D721Med (cell line): ENCODE measurements at regions not wholly inside any gene's neighbourhood (a gene's known extent, or its start where the extent isn't known, plus 50 kb on each side); places are given as distances from the start of the nearest gene placed in this dataset.

Experiments
- DNase-seq: peaks from one replicate; pipeline ENCODE4 v3.0.0; 2011; ENCODE audit warnings: low spot score; ENCODE audit not compliant: insufficient read length
- FAIRE-seq: peaks from 2 replicates; lab custom pipeline; 2011; peaks lifted over from hg19 to GRCh38; lab: Jason Lieb, UNC
- TF ChIP-seq, protein P1 (sequence below): IDR thresholded peaks from 2 replicates; pipeline ENCODE4 v1.5.1; 2012; ENCODE audit warnings: mild to moderate bottlenecking, control low read depth; ENCODE audit not compliant: insufficient read depth; ENCODE audit errors: missing control alignments

DNA sequence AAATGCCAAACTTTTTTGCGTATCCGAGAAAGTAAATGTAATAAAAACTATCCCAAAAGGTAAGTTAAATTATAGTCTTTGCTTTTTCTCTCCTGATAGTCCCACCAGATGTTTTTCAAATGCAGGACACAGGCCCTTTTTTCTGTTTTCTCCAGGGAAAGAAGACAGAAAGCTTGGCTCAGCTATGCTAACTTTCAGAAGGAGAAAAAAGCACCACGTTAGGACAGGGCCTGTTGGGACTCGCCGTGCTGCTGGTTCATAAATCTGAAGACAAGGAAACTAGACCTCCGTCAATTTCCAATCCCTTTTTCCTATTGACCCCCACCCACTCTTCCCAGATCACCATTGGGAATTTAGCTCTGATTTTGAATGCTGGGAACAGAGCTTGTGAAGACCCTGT, 220.9 kb upstream of the SFRP2 start:
- no peak for DNase-seq
- TF ChIP-seq, protein P1, sequence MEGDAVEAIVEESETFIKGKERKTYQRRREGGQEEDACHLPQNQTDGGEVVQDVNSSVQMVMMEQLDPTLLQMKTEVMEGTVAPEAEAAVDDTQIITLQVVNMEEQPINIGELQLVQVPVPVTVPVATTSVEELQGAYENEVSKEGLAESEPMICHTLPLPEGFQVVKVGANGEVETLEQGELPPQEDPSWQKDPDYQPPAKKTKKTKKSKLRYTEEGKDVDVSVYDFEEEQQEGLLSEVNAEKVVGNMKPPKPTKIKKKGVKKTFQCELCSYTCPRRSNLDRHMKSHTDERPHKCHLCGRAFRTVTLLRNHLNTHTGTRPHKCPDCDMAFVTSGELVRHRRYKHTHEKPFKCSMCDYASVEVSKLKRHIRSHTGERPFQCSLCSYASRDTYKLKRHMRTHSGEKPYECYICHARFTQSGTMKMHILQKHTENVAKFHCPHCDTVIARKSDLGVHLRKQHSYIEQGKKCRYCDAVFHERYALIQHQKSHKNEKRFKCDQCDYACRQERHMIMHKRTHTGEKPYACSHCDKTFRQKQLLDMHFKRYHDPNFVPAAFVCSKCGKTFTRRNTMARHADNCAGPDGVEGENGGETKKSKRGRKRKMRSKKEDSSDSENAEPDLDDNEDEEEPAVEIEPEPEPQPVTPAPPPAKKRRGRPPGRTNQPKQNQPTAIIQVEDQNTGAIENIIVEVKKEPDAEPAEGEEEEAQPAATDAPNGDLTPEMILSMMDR: no peak
- no peak for FAIRE-seq

DNA sequence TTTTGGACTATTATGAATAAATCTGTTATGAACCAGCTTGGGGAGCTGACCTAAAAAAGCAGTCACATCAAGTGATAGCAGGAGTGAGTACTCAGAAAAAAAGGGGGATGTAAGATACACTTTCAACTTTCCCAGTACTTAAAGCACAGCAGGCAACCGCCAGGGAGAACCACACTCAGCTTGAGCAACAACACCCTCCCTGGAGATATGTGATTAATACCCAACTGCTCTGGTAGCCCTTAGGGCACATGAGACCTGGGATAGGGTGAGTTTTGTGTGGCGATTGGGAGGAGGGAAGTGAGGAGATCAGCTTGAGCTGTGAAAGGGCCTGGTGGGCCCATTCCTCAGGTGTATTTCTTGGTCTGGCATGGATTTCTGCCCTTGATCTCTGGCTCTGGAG, 220.3 kb upstream of the SFRP2 start:
- DNase-seq (no peak), FAIRE-seq (no peak)
- TF ChIP-seq, protein P1: no peak

DNA sequence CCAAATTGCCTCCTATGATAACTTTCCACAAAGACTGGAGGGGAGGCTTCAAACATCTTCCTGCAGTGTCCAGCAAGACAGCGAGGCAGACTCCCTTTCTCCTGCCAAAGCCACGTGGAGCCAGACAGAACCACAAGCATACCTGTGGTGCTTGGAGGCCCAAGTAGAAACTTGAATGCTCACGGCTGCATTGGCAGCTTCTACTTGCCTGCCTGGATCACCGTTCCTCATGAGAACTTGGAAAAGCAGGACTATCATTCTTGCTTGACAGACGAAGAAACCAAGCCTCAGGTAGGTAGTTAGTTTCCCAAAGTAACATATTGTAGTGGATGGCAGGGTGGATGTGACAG, 216.3 kb upstream of the SFRP2 start:
- FAIRE-seq (no peak), DNase-seq (no peak)
- TF ChIP-seq, protein P1: no peak

DNA sequence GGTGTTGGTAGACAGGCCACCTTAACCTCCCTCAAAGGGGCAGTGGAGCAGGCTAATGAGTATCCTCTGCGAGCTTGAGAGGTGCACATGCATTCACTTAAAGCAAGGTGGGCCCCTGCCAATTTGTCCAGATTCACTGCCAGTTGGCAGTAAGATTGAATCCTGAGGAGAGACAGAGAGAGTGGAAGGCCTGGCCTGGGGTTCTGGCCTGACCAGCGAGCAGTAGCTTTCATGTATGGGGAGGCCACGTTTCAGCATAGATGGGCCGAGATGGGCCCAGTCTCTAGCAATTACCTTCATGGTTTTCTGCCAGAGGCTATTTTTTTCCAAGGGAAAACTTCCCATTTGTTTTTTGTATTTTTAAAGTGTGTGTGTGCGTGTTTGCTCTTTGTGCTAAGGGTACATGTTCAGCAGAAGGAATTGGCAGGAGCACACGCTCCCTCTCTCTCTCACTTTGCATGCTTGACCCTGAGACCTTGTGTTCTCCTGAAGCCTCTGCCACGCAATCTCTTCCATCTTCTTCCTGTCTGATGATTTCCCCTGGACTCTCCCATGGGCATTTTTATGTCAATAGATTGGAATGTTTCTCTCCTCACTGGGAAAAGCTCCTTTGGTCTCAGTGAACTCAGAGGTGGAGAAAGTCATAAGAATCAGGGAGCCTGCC, 215.8 kb upstream of the SFRP2 start:
- TF ChIP-seq, protein P1: no peak
- FAIRE-seq (no peak), DNase-seq (no peak)

DNA sequence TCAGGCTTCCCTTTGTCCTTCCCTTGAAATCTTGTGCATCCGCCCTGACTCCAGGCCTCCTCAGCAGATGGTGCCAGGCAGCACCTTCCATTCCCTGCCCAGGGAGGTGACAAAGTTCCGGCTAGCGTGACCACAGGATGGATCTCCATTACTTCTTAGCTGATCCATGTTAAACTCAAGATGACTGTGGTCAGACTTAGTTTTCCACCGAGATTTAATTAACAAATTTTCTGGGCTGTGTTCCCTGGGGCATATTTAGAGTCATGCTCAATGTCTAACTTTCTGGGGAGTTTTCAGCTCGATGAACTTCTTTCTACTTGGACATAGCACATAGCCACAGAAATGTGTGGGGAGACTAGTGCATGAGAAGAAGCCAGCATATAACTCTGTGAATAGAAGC, 215.1 kb upstream of the SFRP2 start:
- DNase-seq: no peak
- TF ChIP-seq, protein P1: no peak
- FAIRE-seq: no peak

DNA sequence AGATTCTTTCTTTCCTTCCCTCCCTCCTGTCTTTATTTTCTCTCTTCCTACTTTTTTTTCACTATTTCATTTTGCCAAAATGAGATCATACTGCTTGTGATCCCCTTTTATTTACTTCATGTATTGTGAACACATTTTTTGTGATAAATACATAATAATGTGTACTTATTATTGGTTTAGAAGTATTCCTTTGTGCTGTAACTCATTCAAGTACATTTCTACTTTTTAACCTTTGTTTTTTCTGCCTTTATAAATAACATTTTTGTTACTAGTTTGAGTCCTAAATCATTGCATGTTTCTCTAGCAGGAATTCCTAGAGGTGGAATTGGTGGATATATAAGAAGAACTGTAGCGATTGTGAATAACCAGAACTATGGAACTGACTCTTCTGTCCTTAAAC, 214.5 kb upstream of the SFRP2 start:
- FAIRE-seq (no peak), DNase-seq (no peak)
- TF ChIP-seq, protein P1: no peak

DNA sequence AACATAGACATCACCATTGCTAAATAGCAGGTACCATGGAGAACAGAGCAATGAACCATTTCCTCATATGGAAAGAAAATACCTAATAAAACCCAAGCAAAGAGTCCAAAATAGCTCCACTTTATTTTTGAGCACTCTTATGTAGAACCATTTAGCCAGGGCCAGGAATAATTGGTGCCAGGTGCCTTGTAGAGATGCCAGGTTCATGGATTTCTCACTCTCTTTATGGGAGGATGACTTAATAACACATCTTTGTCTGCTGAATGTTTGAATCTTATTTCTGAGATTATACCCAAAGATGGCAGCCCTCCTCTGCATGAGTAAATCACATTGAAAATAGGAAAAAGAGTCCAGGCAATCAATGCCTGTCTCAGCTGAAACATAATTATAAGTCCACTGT, 212.3 kb upstream of the SFRP2 start:
- TF ChIP-seq, protein P1: no peak
- DNase-seq (no peak), FAIRE-seq (no peak)
